Lower leg skin (tissue), 3 donors: ENCODE measurements at regions not wholly inside any gene's neighbourhood (a gene's known extent, or its start where the extent isn't known, plus 50 kb on each side); places are given as distances from the start of the nearest gene placed in this dataset.

ENCODE experiments used
- POLR2A ChIP-seq, 2 donors: fragments of 450-650 bp; IDR thresholded peaks; one replicate each; pipeline ENCODE4 v1.6.1; 2016 to 2017; ENCODE audit warnings: antibody characterized with exemption in 2 of 2, mild to moderate bottlenecking in 1 of 2, moderate library complexity in 1 of 2
- TF ChIP-seq, protein P1 (sequence below), 3 donors: fragments of 450-650 bp; IDR thresholded peaks; one replicate each; pipeline ENCODE4 v1.5.1; 2016; ENCODE audit warnings: antibody characterized with exemption in 3 of 3, mild to moderate bottlenecking in 3 of 3, moderate library complexity in 2 of 3

DNA sequence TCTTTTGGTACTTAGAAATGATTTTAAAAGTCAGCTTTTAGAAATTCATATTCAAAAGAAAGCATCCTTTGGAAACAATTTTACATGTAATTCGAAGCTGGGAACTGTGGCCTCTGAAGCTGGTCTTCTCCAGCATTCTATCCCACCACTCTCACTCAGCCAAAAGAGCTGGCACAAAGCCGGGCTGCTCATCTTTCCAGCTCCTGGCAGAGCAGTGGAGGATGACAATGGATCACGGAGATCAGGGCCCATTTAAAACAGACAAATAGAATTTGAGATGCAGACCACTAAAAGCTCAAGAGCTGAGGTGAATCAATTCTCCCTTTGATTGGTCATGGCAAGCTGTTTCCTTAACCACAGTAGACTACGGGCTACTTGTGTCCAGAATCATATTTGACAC is 60.6 kb downstream of the OTOR start:
- TF ChIP-seq, protein P1, sequence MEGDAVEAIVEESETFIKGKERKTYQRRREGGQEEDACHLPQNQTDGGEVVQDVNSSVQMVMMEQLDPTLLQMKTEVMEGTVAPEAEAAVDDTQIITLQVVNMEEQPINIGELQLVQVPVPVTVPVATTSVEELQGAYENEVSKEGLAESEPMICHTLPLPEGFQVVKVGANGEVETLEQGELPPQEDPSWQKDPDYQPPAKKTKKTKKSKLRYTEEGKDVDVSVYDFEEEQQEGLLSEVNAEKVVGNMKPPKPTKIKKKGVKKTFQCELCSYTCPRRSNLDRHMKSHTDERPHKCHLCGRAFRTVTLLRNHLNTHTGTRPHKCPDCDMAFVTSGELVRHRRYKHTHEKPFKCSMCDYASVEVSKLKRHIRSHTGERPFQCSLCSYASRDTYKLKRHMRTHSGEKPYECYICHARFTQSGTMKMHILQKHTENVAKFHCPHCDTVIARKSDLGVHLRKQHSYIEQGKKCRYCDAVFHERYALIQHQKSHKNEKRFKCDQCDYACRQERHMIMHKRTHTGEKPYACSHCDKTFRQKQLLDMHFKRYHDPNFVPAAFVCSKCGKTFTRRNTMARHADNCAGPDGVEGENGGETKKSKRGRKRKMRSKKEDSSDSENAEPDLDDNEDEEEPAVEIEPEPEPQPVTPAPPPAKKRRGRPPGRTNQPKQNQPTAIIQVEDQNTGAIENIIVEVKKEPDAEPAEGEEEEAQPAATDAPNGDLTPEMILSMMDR (IDR thresholded peaks at IDR 0.05) = no peak
- no peak for TF ChIP-seq POLR2A (IDR thresholded peaks at IDR 0.05)
